ENCODE measurements at regions not wholly inside any gene's neighbourhood (a gene's known extent, or its start where the extent isn't known, plus 50 kb on each side); places are given as distances from the start of the nearest gene placed in this dataset.

GRCh38 chr6:8276148-8276547 is 159.2 kb downstream of the SLC35B3 start:
- TF ChIP-seq EZH2phosphoT487 (IDR thresholded peaks at IDR 0.05; ENCODE audit: borderline replicate concordance), result no peak
- no peak for TF ChIP-seq CTCF (conservative IDR thresholded peaks at IDR 0.05; ENCODE audit: low read length)
- Histone ChIP-seq H3K36me3 (ENCODE audit: insufficient read depth, low read length) (no peaks in the 10 kb centered on the region), H3K4me2 (ENCODE audit: low read depth, low read length, poor library complexity, severe bottlenecking) (no peak overlapping the region), H3F3A (ENCODE audit: low read depth) (no peaks in the 10 kb centered on the region), H3K9ac (ENCODE audit: low read depth, low read length, poor library complexity, severe bottlenecking) (no peak overlapping the region), H2AFZ (ENCODE audit: low read length) (no peak overlapping the region), H3K9me2 (replicated peaks; ENCODE audit: low read depth, low read length) (no peaks in the 10 kb centered on the region), H3K27me3 (ENCODE audit: insufficient read depth, low read length, poor library complexity, severe bottlenecking) (no peaks in the 10 kb centered on the region), H3K79me2 (ENCODE audit: insufficient read depth, low read length) (no peaks in the 10 kb centered on the region), H3K4me3 (ENCODE audit: low read length, poor library complexity, severe bottlenecking) (no peak overlapping the region), H4K20me1 (ENCODE audit: insufficient read depth, low read length, poor library complexity, severe bottlenecking) (no peaks in the 10 kb centered on the region), H3K9me3 (ENCODE audit: insufficient read depth, low read depth, low read length) (no peaks in the 10 kb centered on the region), H3K4me1 (ENCODE audit: insufficient read depth, low read length, poor library complexity, severe bottlenecking) (no peaks in the 10 kb centered on the region)

GRCh38 chr6:8275667-8276066 is 159.7 kb downstream of the SLC35B3 start:
- no peaks in the 10 kb centered on the region for H3K27me3 ChIP-seq (ENCODE audit: insufficient read depth, low read length, poor library complexity, severe bottlenecking)
- H2AFZ ChIP-seq (ENCODE audit: low read length), result no peak overlapping the region
- H3K36me3 ChIP-seq (ENCODE audit: insufficient read depth, low read length), result no peaks in the 10 kb centered on the region
- no peaks in the 10 kb centered on the region for H3K4me1 ChIP-seq (ENCODE audit: insufficient read depth, low read length, poor library complexity, severe bottlenecking)
- no peaks in the 10 kb centered on the region for H4K20me1 ChIP-seq (ENCODE audit: insufficient read depth, low read length, poor library complexity, severe bottlenecking)
- no peaks in the 10 kb centered on the region for H3K9me2 ChIP-seq (replicated peaks; ENCODE audit: low read depth, low read length)
- no peaks in the 10 kb centered on the region for H3K9me3 ChIP-seq (ENCODE audit: insufficient read depth, low read depth, low read length)
- no peak overlapping the region for H3K4me3 ChIP-seq (ENCODE audit: low read length, poor library complexity, severe bottlenecking)
- no peaks in the 10 kb centered on the region for H3F3A ChIP-seq (ENCODE audit: low read depth)
- no peaks in the 10 kb centered on the region for H3K79me2 ChIP-seq (ENCODE audit: insufficient read depth, low read length)
- no peak overlapping the region for H3K9ac ChIP-seq (ENCODE audit: low read depth, low read length, poor library complexity, severe bottlenecking)
- no peak overlapping the region for H3K4me2 ChIP-seq (ENCODE audit: low read depth, low read length, poor library complexity, severe bottlenecking)
- TF ChIP-seq EZH2phosphoT487 (IDR thresholded peaks at IDR 0.05; ENCODE audit: borderline replicate concordance) (no peak), CTCF (conservative IDR thresholded peaks at IDR 0.05; ENCODE audit: low read length) (no peak)

- no peak overlapping the region for H3K4me3 ChIP-seq (ENCODE audit: low read length, poor library complexity, severe bottlenecking)
- no peaks in the 10 kb centered on the region for H3K9me2 ChIP-seq (replicated peaks; ENCODE audit: low read depth, low read length)
- H4K20me1 ChIP-seq (ENCODE audit: insufficient read depth, low read length, poor library complexity, severe bottlenecking), result no peaks in the 10 kb centered on the region
- no peak overlapping the region for H2AFZ ChIP-seq (ENCODE audit: low read length)
- no peak for TF ChIP-seq CTCF (conservative IDR thresholded peaks at IDR 0.05; ENCODE audit: low read length)
- no peak for TF ChIP-seq EZH2phosphoT487 (IDR thresholded peaks at IDR 0.05; ENCODE audit: borderline replicate concordance)
- H3K27me3 ChIP-seq (ENCODE audit: insufficient read depth, low read length, poor library complexity, severe bottlenecking), result no peaks in the 10 kb centered on the region
- no peaks in the 10 kb centered on the region for H3K36me3 ChIP-seq (ENCODE audit: insufficient read depth, low read length)
- no peak overlapping the region for H3K4me2 ChIP-seq (ENCODE audit: low read depth, low read length, poor library complexity, severe bottlenecking)
- no peaks in the 10 kb centered on the region for H3K4me1 ChIP-seq (ENCODE audit: insufficient read depth, low read length, poor library complexity, severe bottlenecking)
- H3F3A ChIP-seq (ENCODE audit: low read depth), result no peaks in the 10 kb centered on the region
- no peak overlapping the region for H3K9ac ChIP-seq (ENCODE audit: low read depth, low read length, poor library complexity, severe bottlenecking)
- no peaks in the 10 kb centered on the region for H3K79me2 ChIP-seq (ENCODE audit: insufficient read depth, low read length)
- no peaks in the 10 kb centered on the region for H3K9me3 ChIP-seq (ENCODE audit: insufficient read depth, low read depth, low read length)
Measured at GRCh38 chr6:8274226-8274625, 161.1 kb downstream of the SLC35B3 start.
